GM10248 (cell line): ENCODE measurements at regions not wholly inside any gene's neighbourhood (a gene's known extent, or its start where the extent isn't known, plus 50 kb on each side); places are given as distances from the start of the nearest gene placed in this dataset.

Experiments
- CTCF ChIA-PET: fragments of 300-600 bp; sonication (Branson Sonifier 250); formaldehyde crosslinking; extraction: SDS; loops from one replicate; lab custom pipeline; 2021; ENCODE audit warnings: antibody characterized with exemption; lab: Yijun Ruan, JAX
- POLR2A ChIA-PET: fragments of 350-650 bp; sonication (Branson Sonifier 250); formaldehyde crosslinking; extraction: SDS; loops from one replicate; lab custom pipeline; 2020; ENCODE audit warnings: antibody characterized with exemption; lab: Yijun Ruan, JAX
- DNase-seq: peaks from one replicate; pipeline ENCODE4 v3.0.0; 2012; ENCODE audit errors: extremely low spot score
- CTCF ChIP-seq: IDR thresholded peaks from 2 replicates; pipeline ENCODE4 v1.5.1; 2012; ENCODE audit warnings: mild to moderate bottlenecking, low read depth; ENCODE audit errors: extremely low read depth, missing control alignments, control extremely low read depth

GRCh38 chr17:17403065-17403464, 73.7 kb upstream of the MED9 start:
- no peak for TF ChIP-seq CTCF
- no peak for DNase-seq
- POLR2A ChIA-PET = interaction anchor here (0.6 kb wide), 1 partner anchor 167 kb away, joined by 4 read pairs; no protein-coding TSS in a partner anchor
- CTCF ChIA-PET = interaction anchor here (1.0 kb wide), 1 partner anchor 15 kb away, joined by 3 read pairs; no protein-coding TSS in a partner anchor

GRCh38 chr17:17403899-17404576, 72.8 kb upstream of the MED9 start:
- POLR2A ChIA-PET = no interaction called here
- TF ChIP-seq CTCF = no peak
- CTCF ChIA-PET = no interaction called here
- DNase-seq = no peak

- no peak for TF ChIP-seq CTCF
- DNase-seq = no peak
- ChIA-PET CTCF (no interaction called here), POLR2A (no interaction called here)
Observed at GRCh38 chr17:17405673-17406072, 71.1 kb upstream of the MED9 start.

DNA sequence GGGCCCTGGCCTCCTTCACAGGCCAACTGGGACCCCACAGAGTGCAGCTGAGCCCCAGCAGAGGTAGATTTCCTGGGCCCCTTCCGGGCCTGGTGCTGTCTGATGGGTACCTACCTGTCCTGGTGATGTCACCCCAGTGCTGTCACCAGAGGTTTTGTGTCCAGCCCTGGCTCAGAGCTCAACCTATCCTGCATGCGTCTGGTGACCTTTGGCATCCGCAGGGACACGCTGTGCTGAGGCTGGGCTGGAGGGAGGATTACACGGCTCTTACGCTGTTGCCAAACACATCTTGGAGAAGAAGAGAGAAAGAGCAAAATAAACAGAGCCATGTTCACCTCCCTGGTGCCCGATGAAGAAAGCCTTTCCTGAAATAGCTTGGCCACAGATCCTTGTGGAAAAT, 70.6 kb upstream of the MED9 start:
- DNase-seq = no peak
- ChIA-PET POLR2A (no interaction called here), CTCF (no interaction called here)
- TF ChIP-seq CTCF = no peak

DNA sequence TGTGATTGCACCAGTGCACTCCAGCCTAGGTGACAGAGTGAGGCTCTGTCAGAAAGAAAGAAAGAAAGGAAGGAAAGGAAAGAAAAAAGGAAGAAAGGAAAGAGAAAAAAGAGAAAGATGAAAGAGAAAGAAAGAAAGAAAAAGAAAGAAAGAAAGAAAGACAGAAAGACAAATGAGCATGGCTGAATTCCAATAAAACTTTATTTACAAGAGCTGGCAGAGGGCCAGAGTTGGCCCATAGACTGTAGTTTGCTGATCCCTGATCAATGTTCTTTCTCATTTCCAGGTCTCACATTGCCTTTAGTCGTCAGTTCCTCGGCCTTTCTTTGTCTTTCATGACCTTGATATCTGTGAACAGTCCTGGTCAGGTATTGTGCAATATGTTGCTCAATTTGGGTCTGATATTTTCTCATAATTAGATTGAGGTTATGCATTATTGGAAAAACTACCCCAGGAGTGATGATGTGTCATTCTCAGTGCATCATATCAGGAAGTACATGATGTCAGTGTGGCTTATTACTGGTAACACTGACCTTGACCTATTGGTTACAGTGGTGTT, 68.5 kb upstream of the MED9 start:
- ChIA-PET POLR2A (no interaction called here), CTCF (no interaction called here)
- DNase-seq = no peak
- TF ChIP-seq CTCF = no peak

- ChIA-PET CTCF (no interaction called here), POLR2A (no interaction called here)
- no peak for DNase-seq
Observed at GRCh38 chr17:17410357-17410756, 66.4 kb upstream of the MED9 start.

More at GRCh38 chr17:17410357-17410756, 66.4 kb upstream of the MED9 start:
- no peak for TF ChIP-seq CTCF
